ENCODE measurements at regions not wholly inside any gene's neighbourhood (a gene's known extent, or its start where the extent isn't known, plus 50 kb on each side); places are given as distances from the start of the nearest gene placed in this dataset.

GRCh38 chr3:177523067-177523675 lies 325.9 kb upstream of the TBL1XR1 start:
- TF ChIP-seq, protein P1, sequence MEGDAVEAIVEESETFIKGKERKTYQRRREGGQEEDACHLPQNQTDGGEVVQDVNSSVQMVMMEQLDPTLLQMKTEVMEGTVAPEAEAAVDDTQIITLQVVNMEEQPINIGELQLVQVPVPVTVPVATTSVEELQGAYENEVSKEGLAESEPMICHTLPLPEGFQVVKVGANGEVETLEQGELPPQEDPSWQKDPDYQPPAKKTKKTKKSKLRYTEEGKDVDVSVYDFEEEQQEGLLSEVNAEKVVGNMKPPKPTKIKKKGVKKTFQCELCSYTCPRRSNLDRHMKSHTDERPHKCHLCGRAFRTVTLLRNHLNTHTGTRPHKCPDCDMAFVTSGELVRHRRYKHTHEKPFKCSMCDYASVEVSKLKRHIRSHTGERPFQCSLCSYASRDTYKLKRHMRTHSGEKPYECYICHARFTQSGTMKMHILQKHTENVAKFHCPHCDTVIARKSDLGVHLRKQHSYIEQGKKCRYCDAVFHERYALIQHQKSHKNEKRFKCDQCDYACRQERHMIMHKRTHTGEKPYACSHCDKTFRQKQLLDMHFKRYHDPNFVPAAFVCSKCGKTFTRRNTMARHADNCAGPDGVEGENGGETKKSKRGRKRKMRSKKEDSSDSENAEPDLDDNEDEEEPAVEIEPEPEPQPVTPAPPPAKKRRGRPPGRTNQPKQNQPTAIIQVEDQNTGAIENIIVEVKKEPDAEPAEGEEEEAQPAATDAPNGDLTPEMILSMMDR (IDR thresholded peaks at IDR 0.05 in 8 of 11, conservative IDR thresholded peaks at IDR 0.05 in 3 of 11): no peak
- no peak for TF ChIP-seq POLR2A (IDR thresholded peaks at IDR 0.05)
- no peak for TF ChIP-seq POLR2AphosphoS5 (IDR thresholded peaks at IDR 0.05)
- no peak overlapping the region for H3K27ac ChIP-seq
- intact Hi-C loops (cut with DNase I; ENCODE audit: low total_unique reads): no loop called here
- DNase-seq: no peak
- H3K4me3 ChIP-seq: no peak overlapping the region
- WGBS, 5 donors: 57 to 63% (median 62%) methylated on average over 3 of the region's 3 CpGs
- no peaks in the 10 kb centered on the region for H3K27me3 ChIP-seq (replicated peaks in 1 of 7)
- no peaks in the 10 kb centered on the region for H3K36me3 ChIP-seq
- peaks cover 0 to 5% (median 0%) of the 10 kb centered on the region in 6 donors for H3K4me1 ChIP-seq
- peaks cover 0 to 5% (median 0%) of the 10 kb centered on the region in 8 donors for H3K9me3 ChIP-seq

DNA sequence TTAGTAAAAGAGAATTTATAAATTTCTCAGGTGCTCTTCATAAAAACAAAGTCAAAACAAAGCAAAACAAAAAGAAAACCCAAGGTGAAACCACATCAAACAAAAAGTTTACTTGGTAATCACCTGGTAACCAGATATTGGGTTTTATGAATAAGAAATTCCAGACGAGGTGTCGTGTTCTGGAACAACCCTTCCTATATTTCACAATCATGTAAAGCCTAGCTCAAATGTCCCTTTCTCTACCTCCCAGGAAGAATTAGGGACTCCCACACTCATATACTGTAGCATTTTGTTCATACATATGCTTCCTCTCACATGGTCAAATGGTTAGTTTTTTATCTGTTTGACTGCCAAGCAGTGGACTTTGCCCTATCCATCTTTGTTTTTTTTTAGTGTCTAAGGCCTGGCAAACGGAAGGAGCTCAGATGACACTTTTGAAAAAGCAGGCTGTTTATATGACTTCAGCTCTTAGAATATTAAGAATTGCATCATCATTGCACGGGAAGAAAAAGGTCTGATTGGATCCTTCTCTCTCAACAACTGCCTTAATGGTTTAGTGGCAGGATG lies 326.7 kb upstream of the TBL1XR1 start:
- peaks cover 0 to 5% (median 0%) of the 10 kb centered on the region in 6 donors for H3K4me1 ChIP-seq
- intact Hi-C loops (cut with DNase I; ENCODE audit: low total_unique reads): no loop called here
- no peak overlapping the region for H3K4me3 ChIP-seq
- no peak overlapping the region for H3K27ac ChIP-seq
- no peaks in the 10 kb centered on the region for H3K27me3 ChIP-seq (replicated peaks in 1 of 7)
- no peaks in the 10 kb centered on the region for H3K36me3 ChIP-seq
- peaks cover 0 to 5% (median 0%) of the 10 kb centered on the region in 8 donors for H3K9me3 ChIP-seq
- TF ChIP-seq POLR2AphosphoS5 (IDR thresholded peaks at IDR 0.05): no peak
- TF ChIP-seq POLR2A (IDR thresholded peaks at IDR 0.05): no peak
- TF ChIP-seq, protein P1 (IDR thresholded peaks at IDR 0.05 in 8 of 11, conservative IDR thresholded peaks at IDR 0.05 in 3 of 11): no peak
- DNase-seq: no peak
- WGBS, 5 donors: 75 to 88% (median 81%) methylated on average over 4 of the region's 4 CpGs

- Histone ChIP-seq H3K27ac (no peak overlapping the region), H3K9me3 (peaks cover 0 to 5% (median 0%) of the 10 kb centered on the region in 8 donors), H3K4me1 (peaks cover 0 to 5% (median 0%) of the 10 kb centered on the region in 6 donors), H3K4me3 (no peak overlapping the region), H3K36me3 (no peaks in the 10 kb centered on the region), H3K27me3 (replicated peaks in 1 of 7) (no peaks in the 10 kb centered on the region)
- WGBS, 5 donors: 93 to 96% (median 94%) methylated on average over 4 of the region's 4 CpGs
- TF ChIP-seq POLR2AphosphoS5 (IDR thresholded peaks at IDR 0.05) (no peak), POLR2A (IDR thresholded peaks at IDR 0.05) (no peak)
- TF ChIP-seq, protein P1 (IDR thresholded peaks at IDR 0.05 in 8 of 11, conservative IDR thresholded peaks at IDR 0.05 in 3 of 11): no peak
- DNase-seq: no peak
- intact Hi-C loops (cut with DNase I; ENCODE audit: low total_unique reads): no loop called here
Measured at GRCh38 chr3:177524742-177525141, 327.5 kb upstream of the TBL1XR1 start.

DNA sequence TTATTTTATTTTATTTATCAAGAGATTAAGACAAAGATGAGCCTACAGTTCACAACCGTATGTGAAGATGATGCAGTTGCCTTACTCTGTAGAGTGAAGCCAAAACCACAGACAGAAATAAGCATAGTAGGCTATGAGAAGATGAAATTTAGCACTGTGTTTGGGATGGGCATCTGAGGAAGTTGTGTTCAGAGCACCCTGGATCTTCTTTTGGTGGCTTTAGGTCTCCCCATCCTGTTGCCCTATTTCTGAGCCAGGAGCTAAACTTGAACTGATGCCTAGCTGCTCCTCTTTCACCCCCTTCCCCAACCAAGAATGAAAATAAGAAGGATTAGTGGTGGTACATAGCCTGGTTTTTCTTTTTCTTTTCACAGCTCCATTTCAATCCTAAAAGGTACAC lies 328.1 kb upstream of the TBL1XR1 start:
- TF ChIP-seq, protein P1 (IDR thresholded peaks at IDR 0.05 in 8 of 11, conservative IDR thresholded peaks at IDR 0.05 in 3 of 11): no peak
- TF ChIP-seq POLR2AphosphoS5 (IDR thresholded peaks at IDR 0.05): no peak
- no peak for TF ChIP-seq POLR2A (IDR thresholded peaks at IDR 0.05)
- intact Hi-C loops (cut with DNase I; ENCODE audit: low total_unique reads): no loop called here
- DNase-seq: no peak
- Histone ChIP-seq H3K27ac (no peak overlapping the region), H3K36me3 (no peaks in the 10 kb centered on the region), H3K4me3 (no peak overlapping the region), H3K4me1 (peaks cover 0 to 5% (median 0%) of the 10 kb centered on the region in 6 donors), H3K9me3 (peaks cover 0 to 5% (median 0%) of the 10 kb centered on the region in 8 donors), H3K27me3 (replicated peaks in 1 of 7) (no peaks in the 10 kb centered on the region)
- 80 to 96% (median 90%) methylated on average over 1 of the region's 1 CpG for WGBS, 5 donors

All from spleen (tissue), 11 donors.